ENCODE measurements at regions not wholly inside any gene's neighbourhood (a gene's known extent, or its start where the extent isn't known, plus 50 kb on each side); places are given as distances from the start of the nearest gene placed in this dataset.

DNA sequence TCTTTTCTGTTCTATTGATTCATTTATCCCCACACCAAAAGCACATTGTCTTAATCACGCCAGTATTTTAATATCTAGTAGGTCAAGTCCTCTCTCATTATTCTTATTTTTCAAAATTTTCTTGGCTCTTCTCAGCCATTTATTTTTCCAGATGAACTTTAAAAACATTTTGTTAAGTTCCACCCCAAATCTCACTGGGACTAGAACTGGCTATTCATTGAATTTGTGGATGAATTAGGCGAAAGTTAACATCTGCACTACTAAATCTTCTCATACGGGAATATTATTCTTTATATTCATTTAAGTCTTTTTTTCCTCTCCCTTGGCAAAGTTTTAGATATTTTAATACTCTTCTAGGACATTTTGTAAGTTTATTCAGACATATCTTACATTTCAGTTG lies 295.2 kb upstream of the MGMT start:
- H3K36me3 ChIP-seq (replicated peaks in 1 of 2; ENCODE audit: control insufficient read depth in 1 of 2, insufficient read depth in 2 of 2, low read length in 1 of 2) = no peaks in the 10 kb centered on the region
- H2AFZ ChIP-seq (ENCODE audit: low read depth) = no peak overlapping the region
- WGBS (ENCODE audit: low lambda C conversion rate) = 13% methylated on average over 3 of the region's 3 CpGs
- no peaks in the 10 kb centered on the region for H3K79me2 ChIP-seq (ENCODE audit: insufficient read depth)
- H3K4me3 ChIP-seq (ENCODE audit: low read depth in 2 of 2, low read length in 1 of 2) = no peak overlapping the region
- H3K4me1 ChIP-seq (ENCODE audit: control insufficient read depth in 1 of 2, insufficient read depth in 2 of 2, low read depth in 1 of 2, low read length in 1 of 2) = no peaks in the 10 kb centered on the region; a peak in 1 of 4 replicates
- TF ChIP-seq TCF12 (IDR thresholded peaks at IDR 0.05) (no peak), JUND (IDR thresholded peaks at IDR 0.05) (no peak), SIN3A (IDR thresholded peaks at IDR 0.05; ENCODE audit: borderline replicate concordance, low read depth, low read length) (no peak), FOXM1 (IDR thresholded peaks at IDR 0.05; ENCODE audit: low read depth) (no peak), ELF1 (IDR thresholded peaks at IDR 0.05) (no peak), GABPA (IDR thresholded peaks at IDR 0.05; ENCODE audit: low read depth) (no peak)
- TF ChIP-seq, protein P1, sequence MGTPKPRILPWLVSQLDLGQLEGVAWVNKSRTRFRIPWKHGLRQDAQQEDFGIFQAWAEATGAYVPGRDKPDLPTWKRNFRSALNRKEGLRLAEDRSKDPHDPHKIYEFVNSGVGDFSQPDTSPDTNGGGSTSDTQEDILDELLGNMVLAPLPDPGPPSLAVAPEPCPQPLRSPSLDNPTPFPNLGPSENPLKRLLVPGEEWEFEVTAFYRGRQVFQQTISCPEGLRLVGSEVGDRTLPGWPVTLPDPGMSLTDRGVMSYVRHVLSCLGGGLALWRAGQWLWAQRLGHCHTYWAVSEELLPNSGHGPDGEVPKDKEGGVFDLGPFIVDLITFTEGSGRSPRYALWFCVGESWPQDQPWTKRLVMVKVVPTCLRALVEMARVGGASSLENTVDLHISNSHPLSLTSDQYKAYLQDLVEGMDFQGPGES (IDR thresholded peaks at IDR 0.05; ENCODE audit: low read depth, low read length) = no peak
- H3K9me2 ChIP-seq = no peaks in the 10 kb centered on the region
- ChIA-PET CTCF (interaction anchor here (1.5 kb wide), 1 partner anchor 10 kb away, joined by 3 read pairs; no protein-coding TSS in a partner anchor), POLR2A (no interaction called here)
- no peak for DNase-seq
- H4K20me1 ChIP-seq (ENCODE audit: insufficient read depth) = no peaks in the 10 kb centered on the region
- no peaks in the 10 kb centered on the region for H3K27me3 ChIP-seq (ENCODE audit: insufficient read depth)
- no peak overlapping the region for H3K9ac ChIP-seq
- H3K27ac ChIP-seq (ENCODE audit: low read depth in 2 of 2, low read length in 1 of 2) = no peak overlapping the region
- no peaks in the 10 kb centered on the region for H3K9me3 ChIP-seq
- no peaks in the 10 kb centered on the region for H3F3A ChIP-seq (replicated peaks; ENCODE audit: insufficient read depth)
- H3K4me2 ChIP-seq = no peak overlapping the region

DNA sequence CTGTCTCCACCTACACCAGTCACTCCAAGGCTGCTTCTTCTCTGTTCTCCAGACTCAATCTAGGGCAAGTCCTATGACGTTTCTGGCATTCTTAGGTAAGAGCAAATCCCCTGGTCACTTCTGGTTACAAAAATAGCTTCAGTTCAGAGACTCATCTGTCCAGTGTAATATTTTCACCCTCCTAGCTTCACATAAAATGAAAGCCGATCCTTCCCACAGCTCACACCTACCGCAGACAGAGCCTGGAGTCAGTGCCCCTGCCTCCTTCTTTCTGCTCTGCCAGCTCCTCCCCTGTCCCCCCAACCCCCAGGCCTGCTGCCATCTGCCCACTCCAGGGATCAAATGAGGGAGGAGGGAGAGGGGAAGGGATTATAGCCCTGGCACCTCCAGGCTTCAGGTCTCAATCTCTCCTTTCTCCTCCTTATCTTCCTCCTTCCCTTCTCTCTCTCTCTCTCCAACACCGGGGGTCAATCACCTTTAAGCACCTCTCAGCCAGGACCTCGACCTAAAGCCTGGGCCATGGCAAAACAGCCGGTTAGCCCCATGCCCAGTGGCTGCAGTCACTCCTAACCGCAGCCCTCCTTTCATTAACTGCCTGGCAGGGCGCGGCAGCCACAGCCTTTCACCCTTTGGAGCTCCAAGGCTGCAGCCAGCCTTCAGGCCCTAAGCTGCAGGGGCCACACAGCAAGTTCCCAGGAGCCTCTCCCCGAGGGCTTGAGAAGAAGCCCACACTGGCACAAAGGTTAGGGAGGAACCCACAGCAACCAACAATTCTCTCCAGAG lies 292.6 kb upstream of the MGMT start:
- H3K36me3 ChIP-seq (replicated peaks in 1 of 2; ENCODE audit: control insufficient read depth in 1 of 2, insufficient read depth in 2 of 2, low read length in 1 of 2) = no peaks in the 10 kb centered on the region
- no peaks in the 10 kb centered on the region for H3K4me1 ChIP-seq (ENCODE audit: control insufficient read depth in 1 of 2, insufficient read depth in 2 of 2, low read depth in 1 of 2, low read length in 1 of 2)
- H3K9me3 ChIP-seq = no peaks in the 10 kb centered on the region
- CTCF ChIA-PET = no interaction called here
- no peaks in the 10 kb centered on the region for H3K79me2 ChIP-seq (ENCODE audit: insufficient read depth)
- H3K27ac ChIP-seq (ENCODE audit: low read depth in 2 of 2, low read length in 1 of 2) = no peak overlapping the region
- H3K4me3 ChIP-seq (ENCODE audit: low read depth in 2 of 2, low read length in 1 of 2) = no peak overlapping the region
- no peak for DNase-seq
- H3K27me3 ChIP-seq (ENCODE audit: insufficient read depth) = no peaks in the 10 kb centered on the region
- no peak overlapping the region for H2AFZ ChIP-seq (ENCODE audit: low read depth)
- H3F3A ChIP-seq (replicated peaks; ENCODE audit: insufficient read depth) = no peaks in the 10 kb centered on the region
- H3K4me2 ChIP-seq = no peak overlapping the region
- no peaks in the 10 kb centered on the region for H3K9me2 ChIP-seq
- POLR2A ChIA-PET = no interaction called here
- whole genome bisulfite sequencing (ENCODE audit: low lambda C conversion rate) = 22% methylated on average over 9 of the region's 10 CpGs
- no peaks in the 10 kb centered on the region for H4K20me1 ChIP-seq (ENCODE audit: insufficient read depth)
- no peak overlapping the region for H3K9ac ChIP-seq
- TF ChIP-seq POLR2AphosphoS5 (IDR thresholded peaks at IDR 0.05; ENCODE audit: low read depth, low read length) = no peak
- no peak for TF ChIP-seq TAF1 (IDR thresholded peaks at IDR 0.05; ENCODE audit: borderline replicate concordance, low read depth, low read length)
- no peak for TF ChIP-seq NFIC (IDR thresholded peaks at IDR 0.05; ENCODE audit: borderline replicate concordance)
- TF ChIP-seq TCF12 (IDR thresholded peaks at IDR 0.05) = no peak
- TF ChIP-seq JUND (IDR thresholded peaks at IDR 0.05) = no peak
- no peak for TF ChIP-seq YY1 (IDR thresholded peaks at IDR 0.05; ENCODE audit: low read depth)
- TF ChIP-seq GATA2 (CRISPR knock-in tag; IDR thresholded peaks at IDR 0.05) = no peak
- TF ChIP-seq, protein P2, sequence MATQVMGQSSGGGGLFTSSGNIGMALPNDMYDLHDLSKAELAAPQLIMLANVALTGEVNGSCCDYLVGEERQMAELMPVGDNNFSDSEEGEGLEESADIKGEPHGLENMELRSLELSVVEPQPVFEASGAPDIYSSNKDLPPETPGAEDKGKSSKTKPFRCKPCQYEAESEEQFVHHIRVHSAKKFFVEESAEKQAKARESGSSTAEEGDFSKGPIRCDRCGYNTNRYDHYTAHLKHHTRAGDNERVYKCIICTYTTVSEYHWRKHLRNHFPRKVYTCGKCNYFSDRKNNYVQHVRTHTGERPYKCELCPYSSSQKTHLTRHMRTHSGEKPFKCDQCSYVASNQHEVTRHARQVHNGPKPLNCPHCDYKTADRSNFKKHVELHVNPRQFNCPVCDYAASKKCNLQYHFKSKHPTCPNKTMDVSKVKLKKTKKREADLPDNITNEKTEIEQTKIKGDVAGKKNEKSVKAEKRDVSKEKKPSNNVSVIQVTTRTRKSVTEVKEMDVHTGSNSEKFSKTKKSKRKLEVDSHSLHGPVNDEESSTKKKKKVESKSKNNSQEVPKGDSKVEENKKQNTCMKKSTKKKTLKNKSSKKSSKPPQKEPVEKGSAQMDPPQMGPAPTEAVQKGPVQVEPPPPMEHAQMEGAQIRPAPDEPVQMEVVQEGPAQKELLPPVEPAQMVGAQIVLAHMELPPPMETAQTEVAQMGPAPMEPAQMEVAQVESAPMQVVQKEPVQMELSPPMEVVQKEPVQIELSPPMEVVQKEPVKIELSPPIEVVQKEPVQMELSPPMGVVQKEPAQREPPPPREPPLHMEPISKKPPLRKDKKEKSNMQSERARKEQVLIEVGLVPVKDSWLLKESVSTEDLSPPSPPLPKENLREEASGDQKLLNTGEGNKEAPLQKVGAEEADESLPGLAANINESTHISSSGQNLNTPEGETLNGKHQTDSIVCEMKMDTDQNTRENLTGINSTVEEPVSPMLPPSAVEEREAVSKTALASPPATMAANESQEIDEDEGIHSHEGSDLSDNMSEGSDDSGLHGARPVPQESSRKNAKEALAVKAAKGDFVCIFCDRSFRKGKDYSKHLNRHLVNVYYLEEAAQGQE (IDR thresholded peaks at IDR 0.05; ENCODE audit: low read depth, low read length) = no peak
- TF ChIP-seq, protein P3, sequence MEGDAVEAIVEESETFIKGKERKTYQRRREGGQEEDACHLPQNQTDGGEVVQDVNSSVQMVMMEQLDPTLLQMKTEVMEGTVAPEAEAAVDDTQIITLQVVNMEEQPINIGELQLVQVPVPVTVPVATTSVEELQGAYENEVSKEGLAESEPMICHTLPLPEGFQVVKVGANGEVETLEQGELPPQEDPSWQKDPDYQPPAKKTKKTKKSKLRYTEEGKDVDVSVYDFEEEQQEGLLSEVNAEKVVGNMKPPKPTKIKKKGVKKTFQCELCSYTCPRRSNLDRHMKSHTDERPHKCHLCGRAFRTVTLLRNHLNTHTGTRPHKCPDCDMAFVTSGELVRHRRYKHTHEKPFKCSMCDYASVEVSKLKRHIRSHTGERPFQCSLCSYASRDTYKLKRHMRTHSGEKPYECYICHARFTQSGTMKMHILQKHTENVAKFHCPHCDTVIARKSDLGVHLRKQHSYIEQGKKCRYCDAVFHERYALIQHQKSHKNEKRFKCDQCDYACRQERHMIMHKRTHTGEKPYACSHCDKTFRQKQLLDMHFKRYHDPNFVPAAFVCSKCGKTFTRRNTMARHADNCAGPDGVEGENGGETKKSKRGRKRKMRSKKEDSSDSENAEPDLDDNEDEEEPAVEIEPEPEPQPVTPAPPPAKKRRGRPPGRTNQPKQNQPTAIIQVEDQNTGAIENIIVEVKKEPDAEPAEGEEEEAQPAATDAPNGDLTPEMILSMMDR (IDR thresholded peaks at IDR 0.05) = no peak
- no peak for TF ChIP-seq SIN3A (IDR thresholded peaks at IDR 0.05; ENCODE audit: borderline replicate concordance, low read depth, low read length)
- TF ChIP-seq RXRA (IDR thresholded peaks at IDR 0.05; ENCODE audit: borderline replicate concordance, low read depth) = no peak
- TF ChIP-seq, protein P4, sequence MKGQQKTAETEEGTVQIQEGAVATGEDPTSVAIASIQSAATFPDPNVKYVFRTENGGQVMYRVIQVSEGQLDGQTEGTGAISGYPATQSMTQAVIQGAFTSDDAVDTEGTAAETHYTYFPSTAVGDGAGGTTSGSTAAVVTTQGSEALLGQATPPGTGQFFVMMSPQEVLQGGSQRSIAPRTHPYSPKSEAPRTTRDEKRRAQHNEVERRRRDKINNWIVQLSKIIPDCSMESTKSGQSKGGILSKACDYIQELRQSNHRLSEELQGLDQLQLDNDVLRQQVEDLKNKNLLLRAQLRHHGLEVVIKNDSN (IDR thresholded peaks at IDR 0.05; ENCODE audit: borderline replicate concordance, low read depth) = no peak
- no peak for TF ChIP-seq FOXM1 (IDR thresholded peaks at IDR 0.05; ENCODE audit: low read depth)
- TF ChIP-seq, protein P5, sequence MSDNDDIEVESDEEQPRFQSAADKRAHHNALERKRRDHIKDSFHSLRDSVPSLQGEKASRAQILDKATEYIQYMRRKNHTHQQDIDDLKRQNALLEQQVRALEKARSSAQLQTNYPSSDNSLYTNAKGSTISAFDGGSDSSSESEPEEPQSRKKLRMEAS (IDR thresholded peaks at IDR 0.05; ENCODE audit: low read depth) = no peak
- TF ChIP-seq CHD2 (IDR thresholded peaks at IDR 0.05; ENCODE audit: low read length, partially characterized antibody) = no peak
- TF ChIP-seq MXI1 (IDR thresholded peaks at IDR 0.05; ENCODE audit: low read depth, low read length) = no peak
- TF ChIP-seq NRF1 (IDR thresholded peaks at IDR 0.05; ENCODE audit: low read depth, low read length) = no peak
- no peak for TF ChIP-seq RFX5 (IDR thresholded peaks at IDR 0.05; ENCODE audit: low read length)
